Fibroblast of villous mesenchyme (primary cell): ENCODE measurements at regions not wholly inside any gene's neighbourhood (a gene's known extent, or its start where the extent isn't known, plus 50 kb on each side); places are given as distances from the start of the nearest gene placed in this dataset.
A peak's percentile ranks its signal among the peaks of the same experiment; 100 is the strongest.

Experiments used
- DNase-seq: peaks from one replicate; pipeline ENCODE4 v3.0.0-alpha.2; 2010; ENCODE audit warnings: low read depth
- H3K4me3 ChIP-seq: 2 replicates; pipeline ENCODE4 v1.5.1; 2011; ENCODE audit warnings: low read depth, mild to moderate bottlenecking, low read length
- CTCF ChIP-seq: IDR thresholded peaks from 2 replicates; pipeline ENCODE4 v1.5.1; 2012; ENCODE audit warnings: low read depth, mild to moderate bottlenecking, low read length; ENCODE audit not compliant: insufficient read depth

GRCh38 chr6:97842521-97842920 lies 559.5 kb upstream of the MMS22L start:
- H3K4me3 ChIP-seq: no peak overlapping the region
- no peak for DNase-seq
- TF ChIP-seq CTCF: no peak

- no peak for TF ChIP-seq CTCF
These were observed 566.4 kb upstream of the MMS22L start for GRCh38 chr6:97849390-97849789.

GRCh38 chr6:97850458-97851212 lies 567.6 kb upstream of the MMS22L start:
- peak; percentile 0 for DNase-seq
- TF ChIP-seq CTCF: no peak
- no peak overlapping the region for H3K4me3 ChIP-seq

More at GRCh38 chr6:97849390-97849789, 566.4 kb upstream of the MMS22L start:
- DNase-seq: no peak
- H3K4me3 ChIP-seq: no peak overlapping the region

- no peak overlapping the region for H3K4me3 ChIP-seq
- no peak for TF ChIP-seq CTCF
- DNase-seq: no peak
These were observed 580.7 kb upstream of the MMS22L start for GRCh38 chr6:97863697-97864096.

GRCh38 chr6:97864366-97864765 lies 581.4 kb upstream of the MMS22L start:
- no peak overlapping the region for H3K4me3 ChIP-seq
- DNase-seq: no peak
- no peak for TF ChIP-seq CTCF

GRCh38 chr6:97864826-97865225 lies 581.8 kb upstream of the MMS22L start:
- no peak overlapping the region for H3K4me3 ChIP-seq
- no peak for TF ChIP-seq CTCF
- no peak for DNase-seq

GRCh38 chr6:97865612-97866011 lies 582.6 kb upstream of the MMS22L start:
- no peak overlapping the region for H3K4me3 ChIP-seq
- DNase-seq: no peak
- TF ChIP-seq CTCF: no peak
